Limb (tissue), 2 donors: ENCODE measurements at regions not wholly inside any gene's neighbourhood (a gene's known extent, or its start where the extent isn't known, plus 50 kb on each side); places are given as distances from the start of the nearest gene placed in this dataset.
"Not testable (repeated sequence)": the region's sequence is repeated elsewhere in the genome, so short reads cannot be mapped to it uniquely, and the experiment has no call there.

Experiments
- DNase-seq, 2 donors: peaks; one replicate each; pipeline ENCODE4 v3.0.0-alpha.2; 2016; ENCODE audit errors: extremely low spot score in 2 of 2

- DNase-seq: not testable (repeated sequence)
Measured at GRCh38 chr5:20865892-20866291, 877.9 kb upstream of the CDH18 start.

- no peak for DNase-seq
Measured at GRCh38 chr5:20833081-20833627, 845.2 kb upstream of the CDH18 start.

DNA sequence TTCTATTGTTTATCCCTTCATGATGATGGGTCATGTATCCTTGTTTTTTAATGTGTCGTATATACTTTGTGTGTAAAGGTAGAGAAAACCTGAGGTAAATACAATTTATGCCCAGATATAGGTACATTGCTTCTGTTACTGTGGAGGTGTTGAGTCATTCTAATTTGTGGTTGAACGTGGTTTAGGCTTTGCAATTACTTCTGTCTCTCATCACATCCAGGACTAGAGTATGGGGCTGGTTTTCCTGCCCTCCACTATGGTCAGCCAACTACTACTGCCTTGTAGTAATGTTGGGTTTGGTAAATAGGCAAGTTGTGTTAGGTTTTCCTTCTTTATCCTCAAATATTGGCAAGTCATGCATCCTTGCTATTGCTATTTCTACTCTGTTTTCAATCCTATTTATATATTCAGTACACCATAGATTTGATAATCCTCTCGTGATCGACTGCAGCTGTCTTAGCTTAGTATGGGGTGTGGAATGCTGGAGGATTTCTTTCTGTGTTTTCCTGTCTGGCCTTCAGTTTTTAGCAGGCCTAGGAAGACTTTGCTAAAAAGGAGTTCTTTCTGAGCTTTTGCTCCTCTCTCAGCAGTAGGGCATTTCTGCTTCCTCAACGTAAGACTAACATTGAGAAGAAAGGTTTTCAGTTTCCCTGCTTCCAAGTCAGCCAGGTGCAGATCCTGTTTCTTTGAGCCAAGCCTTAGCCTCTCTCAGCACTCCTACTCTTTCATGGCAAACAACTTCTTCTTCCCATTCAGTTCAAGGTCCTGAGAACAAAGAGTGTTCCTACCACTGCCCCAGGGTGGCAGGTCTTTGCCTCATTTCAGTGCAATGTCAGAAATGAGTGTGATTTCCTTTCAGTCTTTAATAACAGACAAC lies 844.4 kb upstream of the CDH18 start:
- peak in 1 of 2 donors; percentile 4 for DNase-seq

- DNase-seq: not testable (repeated sequence)
Measured at GRCh38 chr5:20825951-20826350, 838.0 kb upstream of the CDH18 start.

GRCh38 chr5:20797216-20797615 lies 809.2 kb upstream of the CDH18 start:
- not testable (repeated sequence) for DNase-seq

GRCh38 chr5:20784755-20785154 lies 796.8 kb upstream of the CDH18 start:
- not testable (repeated sequence) for DNase-seq

DNA sequence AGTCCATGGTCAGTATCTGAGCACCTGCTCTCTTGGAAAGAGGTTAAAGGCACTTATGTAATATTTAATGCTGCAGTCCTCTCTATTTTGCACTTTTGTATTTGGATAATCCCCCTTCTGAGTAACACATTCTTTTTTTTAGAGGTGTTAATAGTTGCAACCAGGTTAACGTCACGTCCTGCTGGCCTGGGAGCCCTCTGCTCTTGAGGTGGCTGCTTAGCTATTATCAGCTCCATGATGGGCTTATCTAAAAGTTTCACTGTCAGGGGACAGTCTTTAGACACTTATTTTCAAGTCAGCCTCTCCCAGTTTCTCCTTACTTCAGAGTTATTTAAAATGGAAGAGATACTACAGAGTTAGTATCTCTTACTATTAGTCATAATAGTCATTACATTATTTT lies 795.5 kb upstream of the CDH18 start:
- DNase-seq: not testable (repeated sequence)

- not testable (repeated sequence) for DNase-seq
Measured at GRCh38 chr5:20771338-20771737, 783.3 kb upstream of the CDH18 start.

DNA sequence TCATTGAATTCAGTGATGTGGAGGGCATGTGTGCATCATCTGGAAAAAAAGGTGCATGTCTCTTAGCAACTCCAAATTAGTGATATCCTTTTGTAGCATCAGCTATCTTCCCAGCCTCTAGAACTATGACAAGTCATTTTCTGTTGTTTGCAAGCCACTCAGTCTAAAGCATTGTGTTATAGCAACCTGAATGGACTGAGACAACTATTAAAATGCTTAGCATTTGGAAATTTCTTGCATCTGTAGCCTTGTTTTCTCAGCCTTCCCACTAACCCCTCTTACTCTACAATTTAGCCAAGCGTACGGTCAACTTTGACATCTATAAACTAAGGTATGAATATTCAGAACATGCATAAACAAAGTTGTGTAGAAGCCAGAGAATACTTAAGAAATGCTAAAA lies 777.1 kb upstream of the CDH18 start:
- not testable (repeated sequence) for DNase-seq

GRCh38 chr5:20759459-20759858 lies 771.5 kb upstream of the CDH18 start:
- DNase-seq: not testable (repeated sequence)

DNA sequence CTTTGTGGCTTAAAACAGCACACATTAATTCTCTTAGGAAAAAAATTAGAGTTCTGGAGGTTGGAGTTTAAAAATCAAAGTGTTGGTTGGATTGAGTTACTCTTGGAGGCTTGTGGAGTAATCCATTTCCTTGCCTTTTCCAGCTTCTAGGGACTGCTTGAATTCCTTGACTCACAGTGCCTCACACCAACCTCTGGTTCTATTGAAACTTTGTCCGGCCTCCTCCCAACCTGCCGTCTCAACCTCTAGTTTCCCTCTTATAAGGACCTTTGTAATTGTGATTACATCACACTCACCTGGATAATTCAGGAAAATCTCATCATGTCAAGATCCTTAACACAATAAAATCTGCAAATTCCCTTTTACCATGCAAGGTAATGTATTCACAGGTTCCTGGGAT lies 764.2 kb upstream of the CDH18 start:
- DNase-seq: not testable (repeated sequence)

GRCh38 chr5:20735715-20736114 lies 747.7 kb upstream of the CDH18 start:
- not testable (repeated sequence) for DNase-seq

GRCh38 chr5:20732223-20732622 lies 744.2 kb upstream of the CDH18 start:
- not testable (repeated sequence) for DNase-seq

- not testable (repeated sequence) for DNase-seq
Measured at GRCh38 chr5:20721286-20721685, 733.3 kb upstream of the CDH18 start.

DNA sequence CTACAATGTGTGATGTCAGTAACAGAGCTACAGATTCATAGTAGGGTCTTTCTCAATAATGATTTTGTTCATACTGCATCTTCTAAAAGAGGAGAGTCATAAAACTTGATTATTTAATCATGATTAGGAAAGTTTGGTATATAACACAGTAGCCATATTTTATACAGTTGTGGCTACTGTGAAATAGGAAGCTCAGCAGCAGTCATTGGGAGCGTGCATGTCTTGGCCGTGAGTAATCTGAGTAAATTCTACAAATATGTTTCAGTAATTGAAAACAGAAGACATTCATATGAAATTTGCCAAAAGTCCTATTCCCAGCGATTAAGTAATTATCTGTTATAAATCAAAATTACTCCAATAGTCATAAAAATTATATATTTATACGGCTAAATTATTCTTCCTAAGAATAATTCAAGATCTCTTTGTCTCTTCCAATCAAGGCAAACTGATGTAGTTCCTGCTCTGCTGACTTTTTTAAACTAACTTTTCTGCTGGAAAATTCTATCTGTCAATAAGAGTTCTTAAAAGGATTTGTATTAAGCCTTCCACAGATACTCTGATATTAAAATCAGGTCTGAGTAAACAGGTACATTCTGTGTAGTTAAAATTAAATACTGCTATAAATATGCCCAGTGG lies 723.6 kb upstream of the CDH18 start:
- DNase-seq: not testable (repeated sequence)

GRCh38 chr5:20707634-20708033 lies 719.6 kb upstream of the CDH18 start:
- not testable (repeated sequence) for DNase-seq

GRCh38 chr5:20694121-20694520 lies 706.1 kb upstream of the CDH18 start:
- no peak for DNase-seq

- DNase-seq: no peak
Measured at GRCh38 chr5:20692913-20693312, 704.9 kb upstream of the CDH18 start.

GRCh38 chr5:20683241-20683940 lies 695.4 kb upstream of the CDH18 start:
- DNase-seq: no peak

- no peak for DNase-seq
Measured at GRCh38 chr5:20680718-20681302, 692.8 kb upstream of the CDH18 start.

GRCh38 chr5:20678814-20679298 lies 690.9 kb upstream of the CDH18 start:
- no peak for DNase-seq
